DOHH2 (cell line): ENCODE measurements at regions not wholly inside any gene's neighbourhood (a gene's known extent, or its start where the extent isn't known, plus 50 kb on each side); places are given as distances from the start of the nearest gene placed in this dataset.

Experiments
- H3F3A ChIP-seq: fragments of 200-600 bp; sonication (generic), shearing (Covaris generic); 2 replicates; pipeline ENCODE4 v1.6.0; 2016; ENCODE audit warnings: antibody characterized with exemption, mild to moderate bottlenecking; ENCODE audit not compliant: control insufficient read depth, insufficient read depth
- H3K27ac ChIP-seq: fragments of 200-600 bp; sonication (generic); 2 replicates; pipeline ENCODE4 v1.5.1; 2014; ENCODE audit warnings: low read depth, mild to moderate bottlenecking, low read length, moderate library complexity
- H3K27me3 ChIP-seq: fragments of 200-600 bp; sonication (generic); 2 replicates; pipeline ENCODE4 v1.6.1; 2014; ENCODE audit warnings: mild to moderate bottlenecking, low read length, mixed read lengths; ENCODE audit not compliant: control insufficient read depth
- H3K36me3 ChIP-seq: fragments of 200-600 bp; sonication (generic); 2 replicates; pipeline ENCODE4 v1.6.1; 2014; ENCODE audit warnings: mild to moderate bottlenecking, low read length, moderate library complexity, mixed read lengths; ENCODE audit not compliant: control insufficient read depth
- H3K4me1 ChIP-seq: fragments of 200-600 bp; sonication (generic); 2 replicates; pipeline ENCODE4 v1.6.1; 2014; ENCODE audit warnings: mild to moderate bottlenecking, low read length, mixed read lengths; ENCODE audit not compliant: control insufficient read depth
- H3K4me2 ChIP-seq: fragments of 200-600 bp; sonication (generic); 2 replicates; pipeline ENCODE4 v1.6.0; 2014; ENCODE audit warnings: mild to moderate bottlenecking, low read length, moderate library complexity
- H3K4me3 ChIP-seq: fragments of 200-600 bp; sonication (generic); 2 replicates; pipeline ENCODE4 v1.5.1; 2014; ENCODE audit warnings: mild to moderate bottlenecking, low read length, mixed read lengths
- H3K79me2 ChIP-seq: fragments of 200-600 bp; sonication (generic); 2 replicates; pipeline ENCODE4 v1.6.1; 2014; ENCODE audit warnings: mild to moderate bottlenecking, low read length, mixed read lengths; ENCODE audit not compliant: control insufficient read depth
- H3K9me2 ChIP-seq: fragments of 200-600 bp; sonication (generic); replicated peaks from 2 replicates; pipeline ENCODE4 v1.6.1; 2014; ENCODE audit warnings: mild to moderate bottlenecking, low read length, mixed read lengths; ENCODE audit not compliant: control insufficient read depth
- H3K9me3 ChIP-seq: fragments of 200-600 bp; sonication (generic); 2 replicates; pipeline ENCODE4 v1.6.1; 2014; ENCODE audit warnings: antibody characterized with exemption, low read length, mixed read lengths; ENCODE audit not compliant: control insufficient read depth, insufficient read depth
- H4K20me1 ChIP-seq: fragments of 200-600 bp; sonication (generic); 2 replicates; pipeline ENCODE4 v1.6.0; 2014; ENCODE audit warnings: low read depth, mild to moderate bottlenecking, antibody characterized with exemption, low read length, moderate library complexity; ENCODE audit not compliant: control insufficient read depth, insufficient read depth
- CTCF ChIP-seq: fragments of 200-600 bp; sonication (generic); IDR thresholded peaks from one replicate; pipeline ENCODE4 v1.5.1; 2014; ENCODE audit warnings: antibody characterized with exemption, mild to moderate bottlenecking, low read depth, low read length; ENCODE audit not compliant: poor library complexity, severe bottlenecking
- EZH2phosphoT487 ChIP-seq: fragments of 200-600 bp; sonication (generic); IDR thresholded peaks from 2 replicates; pipeline ENCODE4 v1.6.1; 2017; ENCODE audit warnings: borderline replicate concordance, mild to moderate bottlenecking, antibody characterized with exemption, low read length, moderate library complexity, mixed read lengths

GRCh38 chr5:74196233-74196632 lies 444.3 kb downstream of the ENC1 start:
- Histone ChIP-seq H3K4me3 (no peak overlapping the region), H3K27me3 (peaks cover 6% of the 10 kb centered on the region), H3K4me2 (no peak overlapping the region)

GRCh38 chr5:74194196-74194595 lies 446.3 kb downstream of the ENC1 start:
- H3K9me2 ChIP-seq = no peaks in the 10 kb centered on the region
- H3K4me2 ChIP-seq = no peak overlapping the region
- H4K20me1 ChIP-seq = no peaks in the 10 kb centered on the region
- no peaks in the 10 kb centered on the region for H3K79me2 ChIP-seq
- no peaks in the 10 kb centered on the region for H3K36me3 ChIP-seq
- TF ChIP-seq EZH2phosphoT487 (no peak), CTCF (no peak)
- no peak overlapping the region for H3K4me3 ChIP-seq
- peaks cover 6% of the 10 kb centered on the region for H3K27me3 ChIP-seq
- no peaks in the 10 kb centered on the region for H3F3A ChIP-seq
- H3K9me3 ChIP-seq = no peaks in the 10 kb centered on the region
- H3K27ac ChIP-seq = no peak overlapping the region
- no peaks in the 10 kb centered on the region for H3K4me1 ChIP-seq

More at GRCh38 chr5:74196233-74196632, 444.3 kb downstream of the ENC1 start:
- H3K27ac ChIP-seq = no peak overlapping the region
- no peaks in the 10 kb centered on the region for H3K79me2 ChIP-seq
- no peaks in the 10 kb centered on the region for H3K9me3 ChIP-seq
- TF ChIP-seq CTCF = no peak
- H3K4me1 ChIP-seq = no peaks in the 10 kb centered on the region
- no peaks in the 10 kb centered on the region for H3K36me3 ChIP-seq
- H3F3A ChIP-seq = no peaks in the 10 kb centered on the region
- H3K9me2 ChIP-seq = no peaks in the 10 kb centered on the region
- H4K20me1 ChIP-seq = no peaks in the 10 kb centered on the region

- Histone ChIP-seq H3K4me2 (no peak overlapping the region), H3K4me1 (no peaks in the 10 kb centered on the region), H3K36me3 (no peaks in the 10 kb centered on the region), H3K9me3 (no peaks in the 10 kb centered on the region), H3K27me3 (peaks cover 6% of the 10 kb centered on the region), H3K4me3 (no peak overlapping the region), H3F3A (no peaks in the 10 kb centered on the region), H3K79me2 (no peaks in the 10 kb centered on the region), H3K9me2 (no peaks in the 10 kb centered on the region), H3K27ac (no peak overlapping the region), H4K20me1 (no peaks in the 10 kb centered on the region)
- TF ChIP-seq CTCF = no peak
- no peak for TF ChIP-seq EZH2phosphoT487
Measured at GRCh38 chr5:74192606-74193299, 447.8 kb downstream of the ENC1 start.
